GM12878 (cell line): ENCODE measurements at regions not wholly inside any gene's neighbourhood (a gene's known extent, or its start where the extent isn't known, plus 50 kb on each side); places are given as distances from the start of the nearest gene placed in this dataset.

Experiments used
- ATAC-seq: fragments of 200-7000 bp; cut with Tn5 transposase; 3 replicates; pipeline ENCODE4 v1.9.1; 2020; ENCODE audit warnings: mild to moderate bottlenecking, moderate library complexity
- BruUV-seq: library from RNA; stranded (reverse); fragments of 400-500 nt; replicated peaks from 2 replicates; lab custom pipeline; 2021; lab: Mats Ljungman, UMichigan
- CTCF ChIA-PET: fragments of 300-600 bp; sonication (Branson Sonifier 250); formaldehyde crosslinking; extraction: SDS; loops from one replicate; lab custom pipeline; 2021; ENCODE audit warnings: inconsistent platforms; lab: Yijun Ruan, JAX
- POLR2A ChIA-PET: fragments of 350-600 bp; formaldehyde crosslinking; extraction: SDS; loops from one replicate; lab custom pipeline; 2021; ENCODE audit warnings: inconsistent platforms; lab: Charles Lee
- RAD21 ChIA-PET: fragments of 300-600 bp; sonication (Branson Sonifier 250); formaldehyde crosslinking; loops from one replicate; lab custom pipeline; 2023; ENCODE audit warnings: antibody characterized with exemption; ENCODE audit not compliant: unreplicated experiment; lab: Charles Lee
- SMC1A ChIA-PET: fragments of 300-600 bp; sonication (Branson Sonifier 250); formaldehyde crosslinking; loops from one replicate; lab custom pipeline; 2023; ENCODE audit not compliant: unreplicated experiment, uncharacterized antibody; lab: Charles Lee
- DNase-seq: peaks from one replicate; pipeline ENCODE4 v3.0.0-alpha.2; 2011; ENCODE audit warnings: low read depth, low spot score
- FAIRE-seq: peaks from 3 replicates; lab custom pipeline; 2011; peaks lifted over from hg19 to GRCh38; lab: Jason Lieb, UNC
- H2AFZ ChIP-seq: 2 replicates; pipeline ENCODE4 v1.6.0; 2011; ENCODE audit warnings: low read depth, low read length, control low read depth; ENCODE audit not compliant: control insufficient read depth
- H3K27ac ChIP-seq: 2 replicates; pipeline ENCODE4 v1.5.1; 2011; ENCODE audit warnings: control low read depth; ENCODE audit not compliant: control insufficient read depth, insufficient read depth
- H3K27me3 ChIP-seq, 2 experiments: replicated peaks in 1 of 2; 2 replicates each; pipeline versions ENCODE4 v1.6.0 to v1.6.1; 2011; ENCODE audit warnings: low read length in 1 of 2; ENCODE audit not compliant: control insufficient read depth in 2 of 2, insufficient read depth in 2 of 2
- H3K36me3 ChIP-seq, 2 experiments: 2 replicates each; pipeline ENCODE4 v1.5.1; 2011; ENCODE audit warnings: low read length in 1 of 2; ENCODE audit not compliant: control insufficient read depth in 2 of 2, insufficient read depth in 2 of 2
- H3K4me1 ChIP-seq: 2 replicates; pipeline ENCODE4 v1.6.1; 2011; ENCODE audit warnings: mild to moderate bottlenecking, low read length, moderate library complexity, mixed read lengths; ENCODE audit not compliant: control insufficient read depth, insufficient read depth
- H3K4me2 ChIP-seq: 2 replicates; pipeline ENCODE4 v1.6.0; 2011; ENCODE audit warnings: control low read depth; ENCODE audit not compliant: control insufficient read depth, insufficient read depth
- H3K4me3 ChIP-seq: fragments of 200-600 bp; sonication (generic); 2 replicates; pipeline ENCODE4 v1.5.1; 2016
- H3K79me2 ChIP-seq: 2 replicates; pipeline ENCODE4 v1.6.0; 2011; ENCODE audit warnings: low read length; ENCODE audit not compliant: control insufficient read depth, insufficient read depth
- H3K9ac ChIP-seq: 2 replicates; pipeline ENCODE4 v1.8.0; 2011; ENCODE audit warnings: low read length, control low read depth, mixed read lengths; ENCODE audit not compliant: control insufficient read depth, insufficient read depth
- H3K9me3 ChIP-seq: replicated peaks from 3 replicates; pipeline ENCODE4 v1.5.1; 2011; ENCODE audit warnings: mild to moderate bottlenecking, low read length; ENCODE audit not compliant: control insufficient read depth, insufficient read depth
- H4K20me1 ChIP-seq: 2 replicates; pipeline ENCODE4 v1.6.0; 2011; ENCODE audit not compliant: control insufficient read depth, insufficient read depth
- ATF7 ChIP-seq: fragments of 450-650 bp; IDR thresholded peaks from 2 replicates; pipeline ENCODE4 v1.6.1; 2016; ENCODE audit warnings: low read depth, mild to moderate bottlenecking
- BMI1 ChIP-seq: fragments of 450-650 bp; IDR thresholded peaks from 2 replicates; pipeline ENCODE4 v1.6.1; 2016; ENCODE audit warnings: mild to moderate bottlenecking, moderate library complexity, borderline replicate concordance
- CREM ChIP-seq: IDR thresholded peaks from 2 replicates; pipeline ENCODE4 v1.6.1; 2014; ENCODE audit warnings: antibody characterized with exemption, low read depth
- EP300 ChIP-seq, 2 experiments: fragments of 150-350 bp in 1 of 2; IDR thresholded peaks; 2 replicates each; pipeline ENCODE4 v1.6.1; 2011 to 2012; ENCODE audit warnings: low read depth in 2 of 2, low read length in 2 of 2, borderline replicate concordance in 1 of 2, improper control_type of control experiment in 1 of 2, inconsistent platforms in 1 of 2; ENCODE audit not compliant: control insufficient read depth in 1 of 2
- KLF5 ChIP-seq: fragments of 450-650 bp; IDR thresholded peaks from 2 replicates; pipeline ENCODE4 v1.6.1; 2014; ENCODE audit warnings: mild to moderate bottlenecking; ENCODE audit not compliant: partially characterized antibody
- POLR2AphosphoS2 ChIP-seq: IDR thresholded peaks from 2 replicates; pipeline ENCODE4 v1.6.1; 2011; ENCODE audit warnings: low read depth, mild to moderate bottlenecking, low read length, improper control_type of control experiment, moderate library complexity
- SMARCA5 ChIP-seq: fragments of 450-650 bp; IDR thresholded peaks from 2 replicates; pipeline ENCODE4 v1.6.1; 2017; ENCODE audit warnings: mild to moderate bottlenecking
- SREBF1 ChIP-seq: IDR thresholded peaks from 2 replicates; pipeline ENCODE4 v1.6.1; 2012; ENCODE audit warnings: mild to moderate bottlenecking, low read length
- ZNF622 ChIP-seq: fragments of 450-650 bp; IDR thresholded peaks from 2 replicates; pipeline ENCODE4 v1.6.1; 2017; ENCODE audit warnings: mild to moderate bottlenecking, inconsistent platforms
- WGBS: methylation state at CpG from one replicate; pipeline ENCODE4 v1.1.6; 2016; ENCODE audit warnings: low lambda C conversion rate; ENCODE audit not compliant: insufficient replicate concordance, insufficient coverage; ENCODE audit errors: missing lambda C conversion rate; 5-methylcytosine and 5-hydroxymethylcytosine counted together
- in situ Hi-C: fragments of 300-500 bp; cut with MboI; formaldehyde crosslinking; loops from 9 replicates; pipeline ENCODE4 v1.14.3; 2018; ENCODE audit warnings: mixed read lengths
- intact Hi-C: fragments of 100-400 bp; cut with micrococcal nuclease; formaldehyde crosslinking; loops from one replicate; pipeline ENCODE4 v1.14.2; 2022; ENCODE audit not compliant: unreplicated experiment

- no peak for TF ChIP-seq ZNF622
- TF ChIP-seq, all 136 proteins: peak for 0
These were observed 115.6 kb downstream of the CETN3 start (continued) for GRCh38 chr5:90293931-90294330.

GRCh38 chr5:90290648-90291047 lies 118.9 kb downstream of the CETN3 start:
- no peak overlapping the region for H2AFZ ChIP-seq
- H3K4me3 ChIP-seq, result no peak overlapping the region
- SMC1A ChIA-PET, result no interaction called here
- in situ Hi-C loops (no loop called here), intact Hi-C loops (no loop called here)
- no peaks in the 10 kb centered on the region for H3K36me3 ChIP-seq
- H3K9me3 ChIP-seq, result no peaks in the 10 kb centered on the region
- H3K79me2 ChIP-seq, result no peaks in the 10 kb centered on the region
- BruUV-seq, result no TSS peak
- POLR2A ChIA-PET, result no interaction called here
- RAD21 ChIA-PET, result no interaction called here
- H3K9ac ChIP-seq, result no peak overlapping the region
- TF ChIP-seq EP300 (IDR thresholded peaks at IDR 0.05; ENCODE audit: borderline replicate concordance in 1 of 2, control insufficient read depth in 1 of 2, low read depth in 2 of 2, low read length in 2 of 2), result no peak
- no peak for TF ChIP-seq SREBF1
- TF ChIP-seq BMI1, result no peak
- no peak for TF ChIP-seq CREM
- TF ChIP-seq ATF7, result no peak
- no peak for TF ChIP-seq KLF5
- TF ChIP-seq POLR2AphosphoS2, result no peak
- TF ChIP-seq SMARCA5, result no peak
- TF ChIP-seq, all 136 proteins: peak for 0
- Histone ChIP-seq H3K4me2 (no peak overlapping the region), H3K4me1 (no peaks in the 10 kb centered on the region), H4K20me1 (no peaks in the 10 kb centered on the region), H3K27me3 (no peaks in the 10 kb centered on the region), H3K27ac (no peak overlapping the region)
- ATAC-seq (no peak), FAIRE-seq (no peak), DNase-seq (no peak)
- CTCF ChIA-PET, result interaction anchor here (1.0 to 1.6 kb wide), 2 partner anchors 92 to 97 kb away, joined by 3 to 5 read pairs; no protein-coding TSS in a partner anchor
- 45% methylated on average over 5 of the region's 5 CpGs for WGBS
